Brain microvascular endothelial cell (primary cell): ENCODE measurements at regions not wholly inside any gene's neighbourhood (a gene's known extent, or its start where the extent isn't known, plus 50 kb on each side); places are given as distances from the start of the nearest gene placed in this dataset.
A peak's percentile ranks its signal among the peaks of the same experiment; 100 is the strongest.

Experiments
- DNase-seq: peaks from one replicate; pipeline ENCODE4 v3.0.0-alpha.2; 2020
- H3K27ac ChIP-seq: fragments of 250-450 bp; sonication (Bioruptor Pico); 2 replicates; pipeline ENCODE4 v1.5.1; 2020; ENCODE audit warnings: mild to moderate bottlenecking, moderate library complexity
- H3K27me3 ChIP-seq: fragments of 250-450 bp; sonication (Bioruptor Pico); replicated peaks from 2 replicates; pipeline ENCODE4 v1.5.1; 2020; ENCODE audit warnings: mild to moderate bottlenecking
- H3K36me3 ChIP-seq: fragments of 250-450 bp; sonication (Bioruptor Pico); replicated peaks from 2 replicates; pipeline ENCODE4 v1.5.1; 2020; ENCODE audit warnings: mild to moderate bottlenecking
- H3K4me3 ChIP-seq: 2 replicates; pipeline ENCODE4 v1.5.1; 2011; ENCODE audit warnings: low read depth, mild to moderate bottlenecking, control low read depth, low read length, moderate library complexity
- in situ Hi-C: cut with HindIII; loops from 2 replicates; pipeline ENCODE4 v1.10.0; 2017; ENCODE audit warnings: low sequenced_read_pairs, low pct_ligation_motif_present
- TF ChIP-seq, protein P1 (sequence below): IDR thresholded peaks from 2 replicates; pipeline ENCODE4 v1.5.1; 2011; ENCODE audit warnings: low read depth, mild to moderate bottlenecking, moderate library complexity, low read length, control low read depth, inconsistent platforms; ENCODE audit errors: missing control alignments

DNA sequence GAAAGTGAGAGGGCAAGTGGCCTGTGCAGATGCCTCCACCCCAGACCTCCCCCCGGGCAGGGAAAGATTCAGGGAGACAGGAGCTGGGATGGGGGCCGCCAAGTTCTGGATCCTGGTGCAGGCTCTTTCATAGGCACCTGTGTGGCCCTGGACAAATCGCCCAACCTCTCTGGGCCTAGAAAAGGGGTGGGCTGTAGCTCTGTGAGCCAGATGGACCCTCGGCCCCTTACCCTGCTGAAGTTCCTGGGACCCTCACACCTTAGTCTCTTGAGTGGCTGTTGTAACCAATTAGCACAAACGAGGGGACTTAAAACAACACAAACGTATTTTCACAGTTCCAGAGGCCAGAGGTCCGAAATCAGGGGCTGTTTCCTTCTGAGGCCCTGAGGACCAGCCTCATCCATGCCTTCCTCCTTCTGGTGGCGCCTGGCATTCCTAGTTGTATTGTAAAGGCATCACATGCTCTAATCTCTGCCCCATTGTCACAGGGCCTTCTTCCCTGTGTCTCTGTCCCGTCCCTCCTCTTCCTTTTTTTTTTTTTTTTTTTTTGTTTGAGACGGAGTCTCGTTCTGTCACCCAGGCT, 352.6 kb downstream of the SEC14L1 start:
- no peaks in the 10 kb centered on the region for H3K27me3 ChIP-seq
- in situ Hi-C loops: no loop called here
- no peak for DNase-seq
- TF ChIP-seq, protein P1, sequence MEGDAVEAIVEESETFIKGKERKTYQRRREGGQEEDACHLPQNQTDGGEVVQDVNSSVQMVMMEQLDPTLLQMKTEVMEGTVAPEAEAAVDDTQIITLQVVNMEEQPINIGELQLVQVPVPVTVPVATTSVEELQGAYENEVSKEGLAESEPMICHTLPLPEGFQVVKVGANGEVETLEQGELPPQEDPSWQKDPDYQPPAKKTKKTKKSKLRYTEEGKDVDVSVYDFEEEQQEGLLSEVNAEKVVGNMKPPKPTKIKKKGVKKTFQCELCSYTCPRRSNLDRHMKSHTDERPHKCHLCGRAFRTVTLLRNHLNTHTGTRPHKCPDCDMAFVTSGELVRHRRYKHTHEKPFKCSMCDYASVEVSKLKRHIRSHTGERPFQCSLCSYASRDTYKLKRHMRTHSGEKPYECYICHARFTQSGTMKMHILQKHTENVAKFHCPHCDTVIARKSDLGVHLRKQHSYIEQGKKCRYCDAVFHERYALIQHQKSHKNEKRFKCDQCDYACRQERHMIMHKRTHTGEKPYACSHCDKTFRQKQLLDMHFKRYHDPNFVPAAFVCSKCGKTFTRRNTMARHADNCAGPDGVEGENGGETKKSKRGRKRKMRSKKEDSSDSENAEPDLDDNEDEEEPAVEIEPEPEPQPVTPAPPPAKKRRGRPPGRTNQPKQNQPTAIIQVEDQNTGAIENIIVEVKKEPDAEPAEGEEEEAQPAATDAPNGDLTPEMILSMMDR: peak; percentile 15
- H3K36me3 ChIP-seq: peaks cover 80% of the 10 kb centered on the region
- H3K27ac ChIP-seq: no peak overlapping the region
- no peak overlapping the region for H3K4me3 ChIP-seq

- Histone ChIP-seq H3K36me3 (peaks cover 77% of the 10 kb centered on the region), H3K27ac (no peak overlapping the region), H3K4me3 (no peak overlapping the region), H3K27me3 (no peaks in the 10 kb centered on the region)
- TF ChIP-seq, protein P1: no peak
- in situ Hi-C loops: no loop called here
- DNase-seq: no peak
Measured at GRCh38 chr17:77493901-77494663, 353.3 kb downstream of the SEC14L1 start.

GRCh38 chr17:77494664-77495435, 354.1 kb downstream of the SEC14L1 start:
- Histone ChIP-seq H3K36me3 (peaks cover 77% of the 10 kb centered on the region), H3K27me3 (no peaks in the 10 kb centered on the region), H3K27ac (no peak overlapping the region), H3K4me3 (no peak overlapping the region)
- TF ChIP-seq, protein P1: peak; percentile 94
- DNase-seq: peak; percentile 54
- in situ Hi-C loops: no loop called here

- TF ChIP-seq, protein P1: no peak
Measured at GRCh38 chr17:77495575-77495974, 354.8 kb downstream of the SEC14L1 start.

DNA sequence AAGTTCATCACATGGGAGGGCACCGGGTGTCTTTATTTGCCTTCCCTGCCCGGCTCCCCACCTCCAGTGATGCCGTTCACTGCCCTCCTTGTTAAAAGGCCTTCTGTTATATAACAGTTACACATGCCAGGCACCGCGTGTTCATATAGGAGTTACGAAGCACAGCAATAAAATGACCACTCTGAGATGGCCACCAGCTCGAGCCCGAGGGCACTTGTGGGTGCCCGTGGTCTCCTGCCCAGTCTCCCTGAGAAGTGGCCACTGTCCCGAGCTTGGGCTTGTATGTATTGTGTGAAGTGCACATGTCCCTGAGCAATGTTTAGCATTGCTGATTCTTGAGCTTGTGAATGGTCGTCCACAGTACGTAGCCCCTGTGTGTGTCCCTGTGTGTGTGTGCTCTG, 355.6 kb downstream of the SEC14L1 start:
- Histone ChIP-seq H3K27ac (no peak overlapping the region), H3K4me3 (no peak overlapping the region), H3K27me3 (no peaks in the 10 kb centered on the region), H3K36me3 (peaks cover 75% of the 10 kb centered on the region)
- in situ Hi-C loops: no loop called here
- DNase-seq: no peak
- TF ChIP-seq, protein P1: no peak

More at GRCh38 chr17:77495575-77495974, 354.8 kb downstream of the SEC14L1 start:
- DNase-seq: no peak
- H3K27me3 ChIP-seq: no peaks in the 10 kb centered on the region
- H3K27ac ChIP-seq: no peak overlapping the region
- peaks cover 74% of the 10 kb centered on the region for H3K36me3 ChIP-seq
- no peak overlapping the region for H3K4me3 ChIP-seq
- in situ Hi-C loops: no loop called here
